GM23338 (cell line): ENCODE measurements at regions not wholly inside any gene's neighbourhood (a gene's known extent, or its start where the extent isn't known, plus 50 kb on each side); places are given as distances from the start of the nearest gene placed in this dataset.

Source experiments
- ATAC-seq: fragments of 200-7000 bp; cut with Tn5 transposase; 3 replicates; pipeline ENCODE4 v1.9.1; 2020
- DNase-seq: peaks from one replicate; pipeline ENCODE4 v3.0.0-alpha.2; 2015; ENCODE audit warnings: low spot score
- H2AFZ ChIP-seq: fragments of 200-600 bp; sonication (generic); 2 replicates; pipeline ENCODE4 v1.8.0; 2016; ENCODE audit warnings: antibody characterized with exemption, mild to moderate bottlenecking, moderate library complexity
- H3F3A ChIP-seq: fragments of 200-600 bp; sonication (generic); replicated peaks from 2 replicates; pipeline ENCODE4 v1.8.0; 2017; ENCODE audit warnings: antibody characterized with exemption, mixed run types, low read depth
- H3K27ac ChIP-seq: fragments of 200-600 bp; sonication (generic); 2 replicates; pipeline ENCODE4 v1.6.1; 2016; ENCODE audit warnings: low read depth
- H3K27me3 ChIP-seq: fragments of 200-600 bp; sonication (generic); 2 replicates; pipeline ENCODE4 v1.8.0; 2016; ENCODE audit warnings: mild to moderate bottlenecking, mixed run types, moderate library complexity; ENCODE audit not compliant: insufficient read depth
- H3K36me3 ChIP-seq: fragments of 200-600 bp; sonication (generic); 2 replicates; pipeline ENCODE4 v1.8.0; 2016; ENCODE audit warnings: mild to moderate bottlenecking; ENCODE audit not compliant: insufficient read depth
- H3K4me1 ChIP-seq: fragments of 200-600 bp; sonication (generic); 2 replicates; pipeline ENCODE4 v1.8.0; 2016; ENCODE audit warnings: mild to moderate bottlenecking, moderate library complexity; ENCODE audit not compliant: insufficient read depth
- H3K4me2 ChIP-seq: fragments of 200-600 bp; sonication (generic); 2 replicates; pipeline ENCODE4 v1.7.1; 2017; ENCODE audit warnings: mixed run types
- H3K4me3 ChIP-seq: fragments of 200-600 bp; sonication (generic); 2 replicates; pipeline ENCODE4 v1.6.1; 2016; ENCODE audit warnings: mixed run types
- H3K79me2 ChIP-seq: fragments of 200-600 bp; sonication (generic); replicated peaks from 2 replicates; pipeline ENCODE4 v1.8.0; 2017; ENCODE audit warnings: mild to moderate bottlenecking; ENCODE audit not compliant: insufficient read depth
- H3K9me2 ChIP-seq: fragments of 200-600 bp; sonication (generic); 2 replicates; pipeline ENCODE4 v1.8.0; 2017; ENCODE audit not compliant: insufficient read depth
- H4K20me1 ChIP-seq: fragments of 200-600 bp; sonication (generic); replicated peaks from 2 replicates; pipeline ENCODE4 v1.8.0; 2017; ENCODE audit warnings: mild to moderate bottlenecking; ENCODE audit not compliant: insufficient read depth
- H3K27ac Mint-ChIP-seq: 2 replicates; pipeline ENCODE4 v1.8.0; 2020; ENCODE audit warnings: inconsistent platforms, mild to moderate bottlenecking, moderate library complexity, mixed read lengths
- H3K27me3 Mint-ChIP-seq: 3 replicates; pipeline ENCODE4 v1.8.0; 2022; ENCODE audit warnings: low read depth, mild to moderate bottlenecking, moderate library complexity, mixed read lengths, inconsistent platforms; ENCODE audit not compliant: insufficient read depth, poor library complexity
- H3K36me3 Mint-ChIP-seq: 3 replicates; pipeline ENCODE4 v1.8.0; 2021; ENCODE audit warnings: low read depth, mild to moderate bottlenecking, inconsistent platforms, moderate library complexity, mixed read lengths
- H3K4me1 Mint-ChIP-seq: 3 replicates; pipeline ENCODE4 v1.8.0; 2020; ENCODE audit warnings: mild to moderate bottlenecking, inconsistent platforms, mixed read lengths
- H3K4me3 Mint-ChIP-seq: 3 replicates; pipeline ENCODE4 v1.8.0; 2021; ENCODE audit warnings: moderate library complexity, mild to moderate bottlenecking, inconsistent platforms, mixed read lengths
- H3K9me3 Mint-ChIP-seq: 3 replicates; pipeline ENCODE4 v1.8.0; 2020; ENCODE audit warnings: moderate library complexity, mild to moderate bottlenecking, inconsistent platforms, mixed read lengths
- CREB1 ChIP-seq: fragments of 250-450 bp; sonication (Bioruptor Pico); IDR thresholded peaks from 2 replicates; pipeline ENCODE4 v1.5.0; 2020; ENCODE audit warnings: low read depth, mild to moderate bottlenecking, moderate library complexity
- EZH2phosphoT487 ChIP-seq: fragments of 200-600 bp; sonication (generic); IDR thresholded peaks from one replicate; pipeline ENCODE4 v1.8.1; 2018; ENCODE audit warnings: antibody characterized with exemption; ENCODE audit not compliant: unreplicated experiment
- JUNB ChIP-seq: IDR thresholded peaks from one replicate; pipeline ENCODE4 v1.6.1; 2016; ENCODE audit warnings: antibody characterized with exemption; ENCODE audit not compliant: unreplicated experiment
- NANOG ChIP-seq: IDR thresholded peaks from 2 replicates; pipeline ENCODE4 v1.6.1; 2016; ENCODE audit warnings: antibody characterized with exemption, borderline replicate concordance
- STAT1 ChIP-seq: IDR thresholded peaks from one replicate; pipeline ENCODE4 v1.6.1; 2016; ENCODE audit warnings: antibody characterized with exemption; ENCODE audit not compliant: unreplicated experiment
- ZNF114 ChIP-seq: fragments of 250-450 bp; sonication (Bioruptor Pico); IDR thresholded peaks from 2 replicates; pipeline ENCODE4 v1.5.0; 2020; ENCODE audit warnings: mild to moderate bottlenecking, moderate library complexity
- ZNF331 ChIP-seq: fragments of 250-450 bp; sonication (Bioruptor Pico); IDR thresholded peaks from 2 replicates; pipeline ENCODE4 v1.5.0; 2020; ENCODE audit warnings: low read depth, mild to moderate bottlenecking, moderate library complexity
- ZNF462 ChIP-seq: fragments of 250-450 bp; sonication (Bioruptor Pico); IDR thresholded peaks from 2 replicates; pipeline ENCODE4 v1.5.0; 2020; ENCODE audit warnings: mild to moderate bottlenecking, moderate library complexity

- Mint-ChIP-seq H3K4me3 (no peak overlapping the region), H3K4me1 (peaks cover 3% of the 10 kb centered on the region; the same call in 1 of the 3 replicates), H3K36me3 (no peaks in the 10 kb centered on the region), H3K27me3 (no peaks in the 10 kb centered on the region), H3K9me3 (no peaks in the 10 kb centered on the region), H3K27ac (no peak overlapping the region)
- H3K9me2 ChIP-seq, result no peaks in the 10 kb centered on the region
- H2AFZ ChIP-seq, result no peak overlapping the region
- no peaks in the 10 kb centered on the region for H3K79me2 ChIP-seq
- DNase-seq, result no peak
- no peak for ATAC-seq
- no peaks in the 10 kb centered on the region for H3K4me1 ChIP-seq
- TF ChIP-seq EZH2phosphoT487, result no peak
- TF ChIP-seq NANOG, result no peak
- TF ChIP-seq CREB1 (CRISPR knock-in tag), result no peak
- TF ChIP-seq ZNF331 (CRISPR knock-in tag), result no peak
- no peak for TF ChIP-seq ZNF462
- TF ChIP-seq STAT1, result no peak
- TF ChIP-seq ZNF114, result no peak
- no peak for TF ChIP-seq JUNB
- H3F3A ChIP-seq, result no peaks in the 10 kb centered on the region
- H3K36me3 ChIP-seq, result no peaks in the 10 kb centered on the region
- no peak overlapping the region for H3K4me2 ChIP-seq
- no peak overlapping the region for H3K27ac ChIP-seq
- H4K20me1 ChIP-seq, result no peaks in the 10 kb centered on the region
- H3K4me3 ChIP-seq, result no peak overlapping the region
- no peaks in the 10 kb centered on the region for H3K27me3 ChIP-seq
These were observed 142.8 kb upstream of the IFNE start for GRCh38 chr9:21624675-21625644.
